Keratinocyte (primary cell): ENCODE measurements at regions not wholly inside any gene's neighbourhood (a gene's known extent, or its start where the extent isn't known, plus 50 kb on each side); places are given as distances from the start of the nearest gene placed in this dataset.

Experiments used
- EZH2 ChIP-seq: IDR thresholded peaks from one replicate; pipeline ENCODE4 v1.6.1; 2012; ENCODE audit warnings: inconsistent platforms, mild to moderate bottlenecking, low read length, moderate library complexity
- TF ChIP-seq, protein P1 (sequence below), 3 experiments: IDR thresholded peaks in 1 of 3; conservative IDR thresholded peaks in 1 of 3; optimal IDR thresholded peaks in 1 of 3; 2 replicates in 2 of 3; 3 replicates in 1 of 3; pipeline versions ENCODE3 to v1.5.1; 2011; ENCODE audit warnings: low read length in 3 of 3, mild to moderate bottlenecking in 3 of 3, moderate library complexity in 2 of 3, control low read depth in 1 of 3, inconsistent platforms in 1 of 3; ENCODE audit not compliant: insufficient read depth in 2 of 3; ENCODE audit errors: extremely low read depth in 1 of 3

- TF ChIP-seq, protein P1, sequence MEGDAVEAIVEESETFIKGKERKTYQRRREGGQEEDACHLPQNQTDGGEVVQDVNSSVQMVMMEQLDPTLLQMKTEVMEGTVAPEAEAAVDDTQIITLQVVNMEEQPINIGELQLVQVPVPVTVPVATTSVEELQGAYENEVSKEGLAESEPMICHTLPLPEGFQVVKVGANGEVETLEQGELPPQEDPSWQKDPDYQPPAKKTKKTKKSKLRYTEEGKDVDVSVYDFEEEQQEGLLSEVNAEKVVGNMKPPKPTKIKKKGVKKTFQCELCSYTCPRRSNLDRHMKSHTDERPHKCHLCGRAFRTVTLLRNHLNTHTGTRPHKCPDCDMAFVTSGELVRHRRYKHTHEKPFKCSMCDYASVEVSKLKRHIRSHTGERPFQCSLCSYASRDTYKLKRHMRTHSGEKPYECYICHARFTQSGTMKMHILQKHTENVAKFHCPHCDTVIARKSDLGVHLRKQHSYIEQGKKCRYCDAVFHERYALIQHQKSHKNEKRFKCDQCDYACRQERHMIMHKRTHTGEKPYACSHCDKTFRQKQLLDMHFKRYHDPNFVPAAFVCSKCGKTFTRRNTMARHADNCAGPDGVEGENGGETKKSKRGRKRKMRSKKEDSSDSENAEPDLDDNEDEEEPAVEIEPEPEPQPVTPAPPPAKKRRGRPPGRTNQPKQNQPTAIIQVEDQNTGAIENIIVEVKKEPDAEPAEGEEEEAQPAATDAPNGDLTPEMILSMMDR (optimal IDR thresholded peaks at IDR 0.05 in 1 of 3, IDR thresholded peaks at IDR 0.05 in 1 of 3, conservative IDR thresholded peaks at IDR 0.05 in 1 of 3; ENCODE audit: extremely low read depth in 1 of 3, insufficient read depth in 2 of 3, low read length in 3 of 3): no peak
- TF ChIP-seq EZH2: no peak
Observed at GRCh38 chr9:38118862-38119438, 49.9 kb upstream of the SHB start.
